ENCODE measurements at regions not wholly inside any gene's neighbourhood (a gene's known extent, or its start where the extent isn't known, plus 50 kb on each side); places are given as distances from the start of the nearest gene placed in this dataset.

GRCh38 chr15:31452595-31453557 lies 126.2 kb downstream of the KLF13 start:
- TF ChIP-seq CTCF (IDR thresholded peaks at IDR 0.05; ENCODE audit: poor library complexity) (no peak), EZH2 (IDR thresholded peaks at IDR 0.05; ENCODE audit: borderline replicate concordance) (no peak)

Data from hepatocyte (in vitro differentiated cells).